K562 (cell line): ENCODE measurements at regions not wholly inside any gene's neighbourhood (a gene's known extent, or its start where the extent isn't known, plus 50 kb on each side); places are given as distances from the start of the nearest gene placed in this dataset.

ENCODE experiments used
- TF ChIP-seq, protein P1 (sequence below): fragments of 450-650 bp; IDR thresholded peaks from 2 replicates; pipeline ENCODE4 v1.6.1; 2016; ENCODE audit warnings: mild to moderate bottlenecking, moderate library complexity

DNA sequence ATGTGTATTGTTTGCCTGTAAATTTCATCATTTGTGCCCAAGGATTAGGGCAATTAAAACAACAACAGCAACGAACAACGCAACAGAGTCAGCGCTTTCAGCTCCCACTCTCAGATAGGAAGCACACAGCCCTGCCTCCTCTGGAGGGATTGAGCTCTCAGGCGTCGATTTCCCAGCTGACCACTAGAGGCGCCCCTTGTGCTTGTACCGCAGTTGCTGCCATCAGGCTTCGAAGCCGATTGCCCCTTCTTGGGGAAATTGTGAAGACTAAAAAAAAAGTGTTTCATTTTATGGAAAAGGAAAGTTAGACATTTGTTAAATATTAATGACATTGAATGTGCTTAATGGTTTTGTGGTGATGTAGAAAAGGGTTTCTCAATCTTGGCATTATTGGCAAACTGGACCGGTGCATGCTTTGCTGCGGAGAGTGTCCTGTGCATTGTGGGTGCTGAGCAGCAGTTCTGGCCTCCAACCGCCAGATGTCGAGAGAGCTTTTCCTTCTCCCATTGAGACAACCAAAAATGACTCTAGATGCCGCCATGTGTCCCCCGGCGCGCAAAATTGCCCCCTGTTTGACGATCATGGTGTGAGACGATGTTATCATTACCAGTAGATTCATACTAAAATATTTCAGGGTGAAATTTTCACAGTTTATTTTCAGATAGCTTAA, 650.4 kb upstream of the RBFOX1 start (continued):
- TF ChIP-seq, protein P1, sequence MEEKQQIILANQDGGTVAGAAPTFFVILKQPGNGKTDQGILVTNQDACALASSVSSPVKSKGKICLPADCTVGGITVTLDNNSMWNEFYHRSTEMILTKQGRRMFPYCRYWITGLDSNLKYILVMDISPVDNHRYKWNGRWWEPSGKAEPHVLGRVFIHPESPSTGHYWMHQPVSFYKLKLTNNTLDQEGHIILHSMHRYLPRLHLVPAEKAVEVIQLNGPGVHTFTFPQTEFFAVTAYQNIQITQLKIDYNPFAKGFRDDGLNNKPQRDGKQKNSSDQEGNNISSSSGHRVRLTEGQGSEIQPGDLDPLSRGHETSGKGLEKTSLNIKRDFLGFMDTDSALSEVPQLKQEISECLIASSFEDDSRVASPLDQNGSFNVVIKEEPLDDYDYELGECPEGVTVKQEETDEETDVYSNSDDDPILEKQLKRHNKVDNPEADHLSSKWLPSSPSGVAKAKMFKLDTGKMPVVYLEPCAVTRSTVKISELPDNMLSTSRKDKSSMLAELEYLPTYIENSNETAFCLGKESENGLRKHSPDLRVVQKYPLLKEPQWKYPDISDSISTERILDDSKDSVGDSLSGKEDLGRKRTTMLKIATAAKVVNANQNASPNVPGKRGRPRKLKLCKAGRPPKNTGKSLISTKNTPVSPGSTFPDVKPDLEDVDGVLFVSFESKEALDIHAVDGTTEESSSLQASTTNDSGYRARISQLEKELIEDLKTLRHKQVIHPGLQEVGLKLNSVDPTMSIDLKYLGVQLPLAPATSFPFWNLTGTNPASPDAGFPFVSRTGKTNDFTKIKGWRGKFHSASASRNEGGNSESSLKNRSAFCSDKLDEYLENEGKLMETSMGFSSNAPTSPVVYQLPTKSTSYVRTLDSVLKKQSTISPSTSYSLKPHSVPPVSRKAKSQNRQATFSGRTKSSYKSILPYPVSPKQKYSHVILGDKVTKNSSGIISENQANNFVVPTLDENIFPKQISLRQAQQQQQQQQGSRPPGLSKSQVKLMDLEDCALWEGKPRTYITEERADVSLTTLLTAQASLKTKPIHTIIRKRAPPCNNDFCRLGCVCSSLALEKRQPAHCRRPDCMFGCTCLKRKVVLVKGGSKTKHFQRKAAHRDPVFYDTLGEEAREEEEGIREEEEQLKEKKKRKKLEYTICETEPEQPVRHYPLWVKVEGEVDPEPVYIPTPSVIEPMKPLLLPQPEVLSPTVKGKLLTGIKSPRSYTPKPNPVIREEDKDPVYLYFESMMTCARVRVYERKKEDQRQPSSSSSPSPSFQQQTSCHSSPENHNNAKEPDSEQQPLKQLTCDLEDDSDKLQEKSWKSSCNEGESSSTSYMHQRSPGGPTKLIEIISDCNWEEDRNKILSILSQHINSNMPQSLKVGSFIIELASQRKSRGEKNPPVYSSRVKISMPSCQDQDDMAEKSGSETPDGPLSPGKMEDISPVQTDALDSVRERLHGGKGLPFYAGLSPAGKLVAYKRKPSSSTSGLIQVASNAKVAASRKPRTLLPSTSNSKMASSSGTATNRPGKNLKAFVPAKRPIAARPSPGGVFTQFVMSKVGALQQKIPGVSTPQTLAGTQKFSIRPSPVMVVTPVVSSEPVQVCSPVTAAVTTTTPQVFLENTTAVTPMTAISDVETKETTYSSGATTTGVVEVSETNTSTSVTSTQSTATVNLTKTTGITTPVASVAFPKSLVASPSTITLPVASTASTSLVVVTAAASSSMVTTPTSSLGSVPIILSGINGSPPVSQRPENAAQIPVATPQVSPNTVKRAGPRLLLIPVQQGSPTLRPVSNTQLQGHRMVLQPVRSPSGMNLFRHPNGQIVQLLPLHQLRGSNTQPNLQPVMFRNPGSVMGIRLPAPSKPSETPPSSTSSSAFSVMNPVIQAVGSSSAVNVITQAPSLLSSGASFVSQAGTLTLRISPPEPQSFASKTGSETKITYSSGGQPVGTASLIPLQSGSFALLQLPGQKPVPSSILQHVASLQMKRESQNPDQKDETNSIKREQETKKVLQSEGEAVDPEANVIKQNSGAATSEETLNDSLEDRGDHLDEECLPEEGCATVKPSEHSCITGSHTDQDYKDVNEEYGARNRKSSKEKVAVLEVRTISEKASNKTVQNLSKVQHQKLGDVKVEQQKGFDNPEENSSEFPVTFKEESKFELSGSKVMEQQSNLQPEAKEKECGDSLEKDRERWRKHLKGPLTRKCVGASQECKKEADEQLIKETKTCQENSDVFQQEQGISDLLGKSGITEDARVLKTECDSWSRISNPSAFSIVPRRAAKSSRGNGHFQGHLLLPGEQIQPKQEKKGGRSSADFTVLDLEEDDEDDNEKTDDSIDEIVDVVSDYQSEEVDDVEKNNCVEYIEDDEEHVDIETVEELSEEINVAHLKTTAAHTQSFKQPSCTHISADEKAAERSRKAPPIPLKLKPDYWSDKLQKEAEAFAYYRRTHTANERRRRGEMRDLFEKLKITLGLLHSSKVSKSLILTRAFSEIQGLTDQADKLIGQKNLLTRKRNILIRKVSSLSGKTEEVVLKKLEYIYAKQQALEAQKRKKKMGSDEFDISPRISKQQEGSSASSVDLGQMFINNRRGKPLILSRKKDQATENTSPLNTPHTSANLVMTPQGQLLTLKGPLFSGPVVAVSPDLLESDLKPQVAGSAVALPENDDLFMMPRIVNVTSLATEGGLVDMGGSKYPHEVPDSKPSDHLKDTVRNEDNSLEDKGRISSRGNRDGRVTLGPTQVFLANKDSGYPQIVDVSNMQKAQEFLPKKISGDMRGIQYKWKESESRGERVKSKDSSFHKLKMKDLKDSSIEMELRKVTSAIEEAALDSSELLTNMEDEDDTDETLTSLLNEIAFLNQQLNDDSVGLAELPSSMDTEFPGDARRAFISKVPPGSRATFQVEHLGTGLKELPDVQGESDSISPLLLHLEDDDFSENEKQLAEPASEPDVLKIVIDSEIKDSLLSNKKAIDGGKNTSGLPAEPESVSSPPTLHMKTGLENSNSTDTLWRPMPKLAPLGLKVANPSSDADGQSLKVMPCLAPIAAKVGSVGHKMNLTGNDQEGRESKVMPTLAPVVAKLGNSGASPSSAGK: peak; percentile 29; the same call in 1 of the 2 replicates
